ENCODE measurements at regions not wholly inside any gene's neighbourhood (a gene's known extent, or its start where the extent isn't known, plus 50 kb on each side); places are given as distances from the start of the nearest gene placed in this dataset.

DNA sequence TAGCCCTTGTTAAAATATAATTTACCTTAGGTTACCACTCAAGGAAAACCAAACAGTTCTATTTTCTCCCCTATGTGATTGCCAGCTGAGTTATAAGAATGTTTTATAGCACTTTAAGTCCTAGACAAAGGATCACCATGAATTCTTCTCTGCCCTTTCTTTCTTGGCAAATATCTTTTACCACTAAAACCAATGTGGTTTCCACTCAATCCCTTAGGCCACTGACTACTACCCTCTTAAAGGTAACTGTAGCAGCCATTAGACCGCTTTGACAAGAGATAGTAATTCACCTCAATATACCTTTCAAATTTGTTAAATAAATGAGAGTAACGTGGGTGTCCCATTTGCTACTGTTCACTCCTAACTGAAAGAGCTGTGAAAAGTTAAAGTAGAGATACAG is 307.9 kb upstream of the PRMT6 start:
- H4K20me1 ChIP-seq (ENCODE audit: low read depth), result no peaks in the 10 kb centered on the region
- H3K4me3 ChIP-seq, result no peak overlapping the region
- no peaks in the 10 kb centered on the region for H3K27me3 Mint-ChIP-seq (ENCODE audit: insufficient read depth, low read depth)
- H3K9me3 ChIP-seq (ENCODE audit: low read depth), result no peaks in the 10 kb centered on the region
- H3K36me3 ChIP-seq, result no peaks in the 10 kb centered on the region
- peaks cover 26% of the 10 kb centered on the region for H3K4me1 Mint-ChIP-seq
- no peak overlapping the region for H3K9ac ChIP-seq
- H3K4me3 Mint-ChIP-seq, result no peak overlapping the region
- no peaks in the 10 kb centered on the region for H3K27me3 ChIP-seq
- no peaks in the 10 kb centered on the region for H3K36me3 Mint-ChIP-seq
- no peaks in the 10 kb centered on the region for H3K79me2 ChIP-seq (ENCODE audit: low read depth)
- peaks cover 31% of the 10 kb centered on the region for H3K4me1 ChIP-seq
- no peak for TF ChIP-seq EZH2phosphoT487 (IDR thresholded peaks at IDR 0.05)
- no peak for TF ChIP-seq EZH2 (IDR thresholded peaks at IDR 0.05)
- TF ChIP-seq, protein P1, sequence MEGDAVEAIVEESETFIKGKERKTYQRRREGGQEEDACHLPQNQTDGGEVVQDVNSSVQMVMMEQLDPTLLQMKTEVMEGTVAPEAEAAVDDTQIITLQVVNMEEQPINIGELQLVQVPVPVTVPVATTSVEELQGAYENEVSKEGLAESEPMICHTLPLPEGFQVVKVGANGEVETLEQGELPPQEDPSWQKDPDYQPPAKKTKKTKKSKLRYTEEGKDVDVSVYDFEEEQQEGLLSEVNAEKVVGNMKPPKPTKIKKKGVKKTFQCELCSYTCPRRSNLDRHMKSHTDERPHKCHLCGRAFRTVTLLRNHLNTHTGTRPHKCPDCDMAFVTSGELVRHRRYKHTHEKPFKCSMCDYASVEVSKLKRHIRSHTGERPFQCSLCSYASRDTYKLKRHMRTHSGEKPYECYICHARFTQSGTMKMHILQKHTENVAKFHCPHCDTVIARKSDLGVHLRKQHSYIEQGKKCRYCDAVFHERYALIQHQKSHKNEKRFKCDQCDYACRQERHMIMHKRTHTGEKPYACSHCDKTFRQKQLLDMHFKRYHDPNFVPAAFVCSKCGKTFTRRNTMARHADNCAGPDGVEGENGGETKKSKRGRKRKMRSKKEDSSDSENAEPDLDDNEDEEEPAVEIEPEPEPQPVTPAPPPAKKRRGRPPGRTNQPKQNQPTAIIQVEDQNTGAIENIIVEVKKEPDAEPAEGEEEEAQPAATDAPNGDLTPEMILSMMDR (IDR thresholded peaks at IDR 0.05), result no peak
- no peak overlapping the region for H3K4me2 ChIP-seq
- no peak for DNase-seq (ENCODE audit: low spot score)
- H2AFZ ChIP-seq (replicated peaks), result no peak overlapping the region
- H3K9me3 Mint-ChIP-seq, result no peaks in the 10 kb centered on the region
- no peak overlapping the region for H3K27ac Mint-ChIP-seq
- peaks cover 18% of the 10 kb centered on the region for H3F3A ChIP-seq (ENCODE audit: low read depth)
- H3K27ac ChIP-seq, result no peak overlapping the region

- H3K79me2 ChIP-seq (ENCODE audit: low read depth), result no peaks in the 10 kb centered on the region
- H4K20me1 ChIP-seq (ENCODE audit: low read depth), result no peaks in the 10 kb centered on the region
- no peaks in the 10 kb centered on the region for H3K36me3 ChIP-seq
- no peak overlapping the region for H3K9ac ChIP-seq
- no peak overlapping the region for H3K4me3 Mint-ChIP-seq
- peaks cover 31% of the 10 kb centered on the region for H3K4me1 ChIP-seq
- no peaks in the 10 kb centered on the region for H3K27me3 ChIP-seq
- DNase-seq (ENCODE audit: low spot score), result no peak
- no peaks in the 10 kb centered on the region for H3K27me3 Mint-ChIP-seq (ENCODE audit: insufficient read depth, low read depth)
- peaks cover 26% of the 10 kb centered on the region for H3K4me1 Mint-ChIP-seq
- no peaks in the 10 kb centered on the region for H3K9me3 Mint-ChIP-seq
- H3K27ac Mint-ChIP-seq, result no peak overlapping the region
- H3K36me3 Mint-ChIP-seq, result no peaks in the 10 kb centered on the region
- TF ChIP-seq, protein P1 (IDR thresholded peaks at IDR 0.05), result no peak
- TF ChIP-seq EZH2 (IDR thresholded peaks at IDR 0.05) (no peak), EZH2phosphoT487 (IDR thresholded peaks at IDR 0.05) (no peak)
- H3F3A ChIP-seq (ENCODE audit: low read depth), result peaks cover 18% of the 10 kb centered on the region
- H3K4me2 ChIP-seq, result no peak overlapping the region
- no peaks in the 10 kb centered on the region for H3K9me3 ChIP-seq (ENCODE audit: low read depth)
- H3K4me3 ChIP-seq, result no peak overlapping the region
- H3K27ac ChIP-seq, result no peak overlapping the region
- H2AFZ ChIP-seq (replicated peaks), result no peak overlapping the region
Observed at GRCh38 chr1:106749491-106749890, 307.0 kb upstream of the PRMT6 start.

DNA sequence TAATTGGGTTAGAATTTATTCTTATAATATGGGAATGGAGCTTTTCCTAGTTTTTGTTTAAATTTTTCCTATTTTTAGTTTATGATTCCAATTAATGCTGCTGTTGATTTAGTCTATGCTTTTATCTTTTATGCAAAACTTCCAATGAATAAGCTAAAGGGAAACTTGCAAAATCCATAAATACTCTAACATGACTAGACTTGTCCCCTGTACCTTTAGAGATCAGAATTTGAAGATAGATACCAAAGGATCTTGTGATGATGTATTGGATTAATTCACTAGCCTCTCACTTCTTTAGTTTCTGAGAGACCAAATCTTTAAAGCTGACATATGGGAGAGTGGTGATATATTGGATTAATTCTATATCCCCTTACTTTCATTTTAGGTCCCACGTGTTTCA is 306.6 kb upstream of the PRMT6 start:
- H3K79me2 ChIP-seq (ENCODE audit: low read depth), result no peaks in the 10 kb centered on the region
- DNase-seq (ENCODE audit: low spot score), result no peak
- no peaks in the 10 kb centered on the region for H3K27me3 Mint-ChIP-seq (ENCODE audit: insufficient read depth, low read depth)
- no peaks in the 10 kb centered on the region for H4K20me1 ChIP-seq (ENCODE audit: low read depth)
- H3F3A ChIP-seq (ENCODE audit: low read depth), result peaks cover 18% of the 10 kb centered on the region
- TF ChIP-seq, protein P1 (IDR thresholded peaks at IDR 0.05), result no peak
- TF ChIP-seq EZH2 (IDR thresholded peaks at IDR 0.05) (no peak), EZH2phosphoT487 (IDR thresholded peaks at IDR 0.05) (no peak)
- H3K9ac ChIP-seq, result no peak overlapping the region
- no peaks in the 10 kb centered on the region for H3K9me3 Mint-ChIP-seq
- no peak overlapping the region for H3K4me3 ChIP-seq
- no peaks in the 10 kb centered on the region for H3K36me3 Mint-ChIP-seq
- H3K9me3 ChIP-seq (ENCODE audit: low read depth), result no peaks in the 10 kb centered on the region
- H3K27ac ChIP-seq, result no peak overlapping the region
- no peaks in the 10 kb centered on the region for H3K36me3 ChIP-seq
- H3K27me3 ChIP-seq, result no peaks in the 10 kb centered on the region
- H3K4me1 ChIP-seq, result peaks cover 31% of the 10 kb centered on the region
- no peak overlapping the region for H3K4me3 Mint-ChIP-seq
- no peak overlapping the region for H3K27ac Mint-ChIP-seq
- peaks cover 26% of the 10 kb centered on the region for H3K4me1 Mint-ChIP-seq
- no peak overlapping the region for H2AFZ ChIP-seq (replicated peaks)
- no peak overlapping the region for H3K4me2 ChIP-seq
